Psoas muscle (tissue), 7 donors: ENCODE measurements at regions not wholly inside any gene's neighbourhood (a gene's known extent, or its start where the extent isn't known, plus 50 kb on each side); places are given as distances from the start of the nearest gene placed in this dataset.
"Not testable (repeated sequence)": the region's sequence is repeated elsewhere in the genome, so short reads cannot be mapped to it uniquely, and the experiment has no call there.

Source experiments
- ATAC-seq, 4 donors: fragments of 200-7000 bp; cut with Tn5 transposase; one replicate each; pipeline ENCODE4 v1.9.1; 2020; ENCODE audit warnings: moderate library complexity in 3 of 4, mild to moderate bottlenecking in 2 of 4
- DNase-seq, 2 donors: peaks; one replicate each; pipeline ENCODE4 v3.0.0-alpha.2; 2020
- H3K27ac ChIP-seq: fragments of 200-600 bp; one replicate; pipeline ENCODE4 v1.8.0; 2022
- H3K27me3 ChIP-seq, 3 donors: fragments of 200-600 bp in 1 of 3; one replicate each; pipeline versions ENCODE4 v1.6.1 to v1.8.0; 2013 to 2022; ENCODE audit warnings: low read length in 2 of 3, mild to moderate bottlenecking in 2 of 3, moderate library complexity in 1 of 3; ENCODE audit not compliant: insufficient read depth in 3 of 3
- H3K36me3 ChIP-seq, 2 donors: fragments of 200-600 bp in 1 of 2; one replicate each; pipeline versions ENCODE4 v1.6.1 to v1.8.0; 2013 to 2022; ENCODE audit warnings: low read depth in 1 of 2, mild to moderate bottlenecking in 1 of 2, moderate library complexity in 1 of 2; ENCODE audit not compliant: insufficient read depth in 1 of 2
- H3K4me1 ChIP-seq: fragments of 200-600 bp; one replicate; pipeline ENCODE4 v1.8.0; 2022
- H3K4me3 ChIP-seq: fragments of 200-600 bp; one replicate; pipeline ENCODE4 v1.8.0; 2022; ENCODE audit warnings: mild to moderate bottlenecking
- H3K9me3 ChIP-seq: fragments of 200-600 bp; one replicate; pipeline ENCODE4 v1.8.0; 2022
- WGBS, 3 donors: extraction: QIAGEN DNeasy Blood & Tissue Kit; methylation state at CpG; one replicate each; pipeline versions ENCODE4 v1.1.6 to v1.1.7; 2013; 5-methylcytosine and 5-hydroxymethylcytosine counted together
- intact Hi-C, 2 donors: fragments of 100-400 bp; cut with DNase I; formaldehyde crosslinking; loops; one replicate each; pipeline versions ENCODE4 v1.11.0 to v1.14.2; 2022
- TF ChIP-seq, protein P1 (sequence below): fragments of 200-600 bp; IDR thresholded peaks from one replicate; pipeline ENCODE4 v1.8.0; 2022; ENCODE audit warnings: antibody characterized with exemption
- donor health status: healthy with polysubstance abuse.
- donor health status: DM: no; HTN: no; CAD: no; lungs with moderate emphysema.
- donor health status: Bipolar disorder and iron deficiency.
- donor health status: healthy.
- donor health status: DM: yes; HTN: yes; CAD: no.
- donor health status: DM: no; HTN: no; CAD: no.
- donor health status: DM: yes; HTN: yes; CAD: no.

DNA sequence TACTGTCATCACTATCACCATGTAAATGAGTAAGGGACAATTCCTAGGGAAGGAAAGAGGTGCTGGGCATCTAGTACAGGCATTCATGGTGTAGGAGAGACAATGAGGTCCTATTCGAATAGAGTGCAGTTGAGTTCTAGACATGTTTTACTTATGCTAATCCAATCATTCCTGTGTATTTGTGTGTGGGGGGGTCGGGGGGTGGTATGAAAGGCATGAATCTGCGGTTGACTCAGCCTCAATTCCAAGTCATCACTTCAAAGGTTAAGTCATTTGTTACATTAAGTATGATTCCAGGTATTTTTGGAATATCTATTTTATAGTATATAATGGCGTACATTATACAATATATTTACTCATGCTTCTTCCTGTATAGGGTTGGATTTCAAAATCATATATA, 163.1 kb upstream of the GALNT15 start:
- no peaks in the 10 kb centered on the region for H3K27me3 ChIP-seq
- intact Hi-C loops, result no loop called here
- no peak overlapping the region for H3K4me3 ChIP-seq
- no peaks in the 10 kb centered on the region for H3K36me3 ChIP-seq
- H3K4me1 ChIP-seq, result no peaks in the 10 kb centered on the region
- WGBS, 3 donors, result 87 to 88% (median 88%) methylated on average over 4 of the region's 4 CpGs
- no peak overlapping the region for H3K27ac ChIP-seq
- no peak for ATAC-seq
- no peaks in the 10 kb centered on the region for H3K9me3 ChIP-seq
- no peak for DNase-seq
- TF ChIP-seq, protein P1, sequence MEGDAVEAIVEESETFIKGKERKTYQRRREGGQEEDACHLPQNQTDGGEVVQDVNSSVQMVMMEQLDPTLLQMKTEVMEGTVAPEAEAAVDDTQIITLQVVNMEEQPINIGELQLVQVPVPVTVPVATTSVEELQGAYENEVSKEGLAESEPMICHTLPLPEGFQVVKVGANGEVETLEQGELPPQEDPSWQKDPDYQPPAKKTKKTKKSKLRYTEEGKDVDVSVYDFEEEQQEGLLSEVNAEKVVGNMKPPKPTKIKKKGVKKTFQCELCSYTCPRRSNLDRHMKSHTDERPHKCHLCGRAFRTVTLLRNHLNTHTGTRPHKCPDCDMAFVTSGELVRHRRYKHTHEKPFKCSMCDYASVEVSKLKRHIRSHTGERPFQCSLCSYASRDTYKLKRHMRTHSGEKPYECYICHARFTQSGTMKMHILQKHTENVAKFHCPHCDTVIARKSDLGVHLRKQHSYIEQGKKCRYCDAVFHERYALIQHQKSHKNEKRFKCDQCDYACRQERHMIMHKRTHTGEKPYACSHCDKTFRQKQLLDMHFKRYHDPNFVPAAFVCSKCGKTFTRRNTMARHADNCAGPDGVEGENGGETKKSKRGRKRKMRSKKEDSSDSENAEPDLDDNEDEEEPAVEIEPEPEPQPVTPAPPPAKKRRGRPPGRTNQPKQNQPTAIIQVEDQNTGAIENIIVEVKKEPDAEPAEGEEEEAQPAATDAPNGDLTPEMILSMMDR, result no peak

DNA sequence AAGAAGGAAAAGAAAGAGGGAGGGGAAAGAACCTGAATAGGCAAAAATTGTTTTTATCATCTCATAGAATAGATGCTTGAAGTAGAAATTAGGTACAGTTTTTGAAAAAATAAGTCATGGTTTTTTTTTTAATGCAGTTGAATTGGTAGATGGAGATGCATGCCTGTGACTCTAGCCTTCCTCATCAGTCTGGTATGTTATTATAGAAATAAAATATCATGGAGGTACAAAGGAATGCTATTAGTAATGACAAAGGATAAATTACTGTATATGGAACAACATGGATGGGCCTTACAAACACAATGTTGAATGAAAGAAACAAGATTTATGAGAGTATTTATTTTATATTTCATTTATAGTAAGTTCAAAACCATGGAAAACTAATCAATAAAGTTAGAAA, 162.4 kb upstream of the GALNT15 start:
- no peaks in the 10 kb centered on the region for H3K36me3 ChIP-seq
- ATAC-seq (no peak), DNase-seq (no peak)
- no peaks in the 10 kb centered on the region for H3K27me3 ChIP-seq
- H3K27ac ChIP-seq, result peak overlapping the region; percentile 3
- intact Hi-C loops, result no loop called here
- H3K9me3 ChIP-seq, result no peaks in the 10 kb centered on the region
- no peak overlapping the region for H3K4me3 ChIP-seq
- TF ChIP-seq, protein P1, result no peak
- no peaks in the 10 kb centered on the region for H3K4me1 ChIP-seq

DNA sequence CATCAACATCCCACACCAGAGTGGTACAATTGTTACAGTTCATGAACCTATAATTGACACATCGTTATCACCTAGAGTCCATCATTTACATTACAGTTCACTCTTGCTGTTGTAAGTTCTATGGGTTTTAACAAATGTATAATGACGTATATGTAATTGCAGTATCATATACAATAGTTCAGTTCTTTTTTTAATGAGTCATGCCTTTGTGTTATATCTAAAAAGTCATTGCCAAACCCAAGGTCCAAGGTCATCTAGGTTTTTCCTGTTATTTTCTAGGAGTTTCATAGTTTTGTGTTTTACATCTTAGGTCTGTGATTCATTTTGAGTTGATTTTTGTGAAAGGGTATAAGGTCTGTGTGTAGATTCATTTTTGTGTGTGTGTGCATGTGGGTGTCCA, 160.9 kb upstream of the GALNT15 start:
- TF ChIP-seq, protein P1, result no peak
- Histone ChIP-seq H3K36me3 (no peaks in the 10 kb centered on the region), H3K4me1 (no peaks in the 10 kb centered on the region), H3K4me3 (no peak overlapping the region), H3K9me3 (no peaks in the 10 kb centered on the region), H3K27ac (no peak overlapping the region), H3K27me3 (no peaks in the 10 kb centered on the region)
- intact Hi-C loops, result no loop called here
- no peak for ATAC-seq
- 88 to 92% (median 92%) methylated on average over 2 of the region's 2 CpGs for WGBS, 3 donors
- DNase-seq, result no peak

DNA sequence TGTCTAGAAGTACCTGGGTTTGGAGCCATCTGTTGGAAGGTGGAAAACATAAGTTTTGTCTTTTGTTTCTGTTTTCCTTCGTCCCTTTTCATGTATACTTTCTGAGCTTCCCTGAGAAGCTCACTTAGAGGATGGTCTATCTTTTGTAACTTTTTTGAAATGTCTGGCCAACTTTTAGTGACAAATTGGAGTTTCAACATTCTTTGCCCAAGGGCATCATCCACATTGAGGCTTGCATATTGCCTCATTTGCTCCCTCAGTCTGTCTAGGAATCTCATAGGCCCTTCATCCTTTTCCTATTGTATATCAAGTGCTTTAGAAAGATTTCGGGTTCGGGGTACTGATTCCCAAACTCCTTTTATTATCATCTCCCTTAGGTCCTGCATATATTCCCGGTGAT, 152.7 kb upstream of the GALNT15 start:
- H3K9me3 ChIP-seq, H3K4me3 ChIP-seq, H3K27ac ChIP-seq, H3K36me3 ChIP-seq, ATAC-seq, intact Hi-C loops, H3K27me3 ChIP-seq, DNase-seq: not testable (repeated sequence)
- peaks cover 26% of the 10 kb centered on the region for H3K4me1 ChIP-seq
- 85 to 91% (median 90%) methylated on average over 4 of the region's 4 CpGs for WGBS, 3 donors

DNA sequence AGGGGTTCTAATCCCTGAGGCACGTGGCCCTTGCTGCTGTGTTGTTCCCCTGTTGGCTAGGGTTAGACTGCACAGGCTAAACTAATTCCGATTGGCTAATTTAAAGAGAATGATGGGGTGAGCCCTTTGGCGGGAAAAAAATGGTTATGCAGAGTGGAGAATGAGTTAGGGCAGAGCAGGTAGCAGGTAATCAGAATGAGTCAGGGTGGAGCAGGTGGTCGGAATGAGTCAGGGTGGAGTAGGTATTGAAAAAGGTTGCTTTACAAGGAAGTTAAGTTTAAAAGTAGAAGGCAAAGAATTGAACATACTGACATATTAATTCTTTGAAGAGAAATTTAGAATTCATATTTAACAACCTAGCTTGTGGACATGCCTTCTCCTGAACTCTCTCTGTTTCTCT, 150.6 kb upstream of the GALNT15 start:
- H3K9me3 ChIP-seq, intact Hi-C loops: not testable (repeated sequence)

DNA sequence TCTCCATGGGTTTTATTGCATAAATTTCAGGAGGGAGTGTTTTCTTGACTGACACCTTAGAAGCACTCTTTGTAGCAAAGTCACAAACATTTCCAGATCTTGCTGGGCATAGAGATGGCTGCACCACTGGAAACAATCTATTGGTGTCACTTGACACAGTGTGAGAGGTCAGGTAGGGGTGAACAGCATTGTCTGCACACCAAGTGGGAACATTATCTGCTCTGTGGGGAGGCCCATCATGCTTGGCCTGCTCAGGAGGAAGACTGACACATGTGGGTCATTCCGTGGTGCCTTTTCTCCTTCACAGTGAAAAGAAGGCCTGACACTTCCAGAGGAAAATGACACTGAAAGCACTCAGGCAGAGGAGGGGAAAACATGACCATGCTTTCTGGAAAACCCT, 149.9 kb upstream of the GALNT15 start:
- no peak for DNase-seq
- WGBS, 3 donors, result 13 to 43% (median 22%) methylated on average over 1 of the region's 1 CpG
- intact Hi-C loops, result no loop called here

More for the DNA sequence above, 150.6 kb upstream of the GALNT15 start:
- peaks cover 41% of the 10 kb centered on the region for H3K4me1 ChIP-seq
- H3K27me3 ChIP-seq, H3K4me3 ChIP-seq, H3K36me3 ChIP-seq, DNase-seq, ATAC-seq: not testable (repeated sequence)
- H3K27ac ChIP-seq, result peak overlapping the region; percentile 78
- 91 to 93% (median 91%) methylated on average over 4 of the region's 4 CpGs for WGBS, 3 donors

More for the DNA sequence above, 149.9 kb upstream of the GALNT15 start:
- peak in 3 of 4 donors; percentile 54 to 68 (median 56) for ATAC-seq
- Histone ChIP-seq H3K9me3 (no peaks in the 10 kb centered on the region), H3K4me3 (no peak overlapping the region), H3K36me3 (no peaks in the 10 kb centered on the region), H3K4me1 (peaks cover 41% of the 10 kb centered on the region), H3K27ac (peak overlapping the region; percentile 78), H3K27me3 (no peaks in the 10 kb centered on the region)
- TF ChIP-seq, protein P1, result no peak
